Left renal cortex interstitium (tissue), 4 donors: ENCODE measurements at regions not wholly inside any gene's neighbourhood (a gene's known extent, or its start where the extent isn't known, plus 50 kb on each side); places are given as distances from the start of the nearest gene placed in this dataset.

Experiments used
- DNase-seq, 4 donors: peaks; one replicate each; pipeline ENCODE4 v3.0.0-alpha.2; 2013; ENCODE audit warnings: low read depth in 4 of 4, low spot score in 2 of 4, missing footprints in 1 of 4

DNA sequence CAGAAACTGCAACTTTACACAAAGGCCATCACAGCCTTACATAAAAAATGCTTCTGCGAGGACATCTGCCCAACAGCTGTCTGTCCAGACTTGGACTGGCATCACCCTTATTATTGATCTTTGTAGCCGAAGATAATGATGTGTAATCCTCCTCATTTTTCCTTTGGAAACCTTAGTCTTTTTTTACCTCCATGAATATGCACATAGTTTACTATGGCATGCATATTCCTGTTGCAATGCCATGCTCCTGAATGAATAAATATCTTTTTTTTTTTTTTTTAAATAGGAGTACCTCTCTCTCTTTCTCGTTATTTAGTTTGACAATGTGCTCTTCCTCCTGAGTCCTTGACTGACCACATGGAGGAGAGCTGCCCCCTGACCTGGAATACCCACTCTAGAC is 409.6 kb upstream of the USP24 start:
- DNase-seq, result no peak

DNA sequence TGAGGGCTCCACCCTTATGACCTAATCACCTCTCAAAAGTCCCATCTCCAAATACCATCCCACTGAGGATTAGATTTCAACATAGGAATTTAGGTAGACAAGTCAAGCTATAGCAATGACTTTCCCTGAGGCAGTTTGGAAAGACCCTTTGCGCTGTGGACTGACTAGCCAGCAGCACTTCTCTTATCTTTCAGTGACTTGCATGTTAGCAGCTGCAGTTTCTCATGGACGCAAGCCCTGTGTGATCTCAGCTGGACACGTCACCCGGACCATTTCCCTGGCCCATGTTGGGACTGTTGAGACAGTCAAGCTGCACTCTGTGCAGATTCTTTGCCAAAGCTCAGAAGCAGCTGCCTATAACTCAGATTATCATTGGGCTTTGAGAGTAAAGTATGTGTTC is 408.1 kb upstream of the USP24 start:
- peak in 2 of 4 donors; percentile 42 to 51 for DNase-seq

DNA sequence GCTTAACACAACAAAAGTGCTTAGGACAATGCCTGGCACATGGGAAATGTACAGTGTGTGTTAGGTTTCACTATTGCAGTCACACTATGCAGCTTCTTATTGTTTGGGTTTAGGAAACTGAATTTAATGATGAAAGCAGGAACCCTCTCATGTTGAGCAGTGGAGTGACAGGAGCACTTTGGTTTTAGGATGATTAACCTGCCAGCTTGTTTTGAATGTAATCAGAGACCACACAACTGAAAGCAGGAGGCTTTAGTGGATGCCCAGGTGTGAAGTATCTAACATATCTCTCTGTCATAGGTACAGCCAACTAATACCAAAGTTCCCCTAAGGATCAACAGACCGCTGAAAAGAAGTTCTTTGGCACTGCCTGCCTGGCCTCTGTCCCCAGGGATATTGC is 406.9 kb upstream of the USP24 start:
- peak in 2 of 4 donors; percentile 56 to 68 for DNase-seq

DNA sequence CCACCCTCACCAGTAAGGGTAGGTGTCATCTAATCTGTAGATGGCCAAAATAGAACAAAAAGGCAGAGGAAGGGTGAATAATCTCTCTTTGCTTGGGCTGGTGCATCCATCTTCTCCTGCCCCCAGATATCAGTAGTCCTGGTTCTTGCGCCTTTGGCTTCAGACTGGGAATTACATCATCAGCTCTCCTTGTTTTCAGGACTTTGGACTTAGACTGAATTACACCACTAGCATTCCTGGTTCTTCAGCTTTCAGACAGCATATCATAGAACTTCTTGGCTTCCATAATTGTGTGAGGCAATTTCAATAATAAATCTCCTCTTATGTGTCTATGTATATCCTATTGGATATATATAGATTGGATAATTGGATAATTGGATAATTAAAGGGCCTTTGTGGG is 403.0 kb upstream of the USP24 start:
- no peak for DNase-seq

DNA sequence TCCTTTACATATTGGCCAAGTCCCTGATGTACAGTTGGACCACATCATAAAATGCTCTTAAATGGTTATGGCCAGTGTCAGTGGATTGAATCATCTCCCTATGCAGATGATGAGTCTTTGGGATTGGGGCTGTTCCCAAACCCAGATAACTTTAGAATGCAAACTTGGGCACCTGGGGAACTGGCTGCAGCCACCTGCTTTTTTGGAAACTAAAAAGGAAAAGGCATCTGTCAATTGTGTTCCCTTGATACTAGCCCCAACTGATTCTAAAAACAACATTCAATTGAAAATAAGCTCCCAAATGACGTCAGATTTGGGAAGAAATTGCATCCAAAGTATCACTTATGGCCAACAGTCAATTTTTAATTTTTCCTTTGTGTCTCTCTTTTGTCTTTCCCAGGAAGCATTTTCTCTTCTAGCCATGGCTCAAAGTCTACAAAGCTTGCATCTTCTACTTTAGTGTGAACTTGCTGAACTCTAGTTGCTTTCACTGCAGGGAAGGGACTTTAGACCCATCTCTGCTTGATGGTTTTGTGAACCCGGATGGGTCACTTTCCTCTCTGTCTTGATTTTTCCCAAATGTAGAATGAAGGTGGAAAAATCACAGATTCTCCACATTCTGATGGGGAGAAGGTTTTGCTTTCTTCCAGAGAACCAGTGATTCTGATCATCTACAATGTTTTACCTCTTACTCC is 402.3 kb upstream of the USP24 start:
- DNase-seq, result no peak

DNA sequence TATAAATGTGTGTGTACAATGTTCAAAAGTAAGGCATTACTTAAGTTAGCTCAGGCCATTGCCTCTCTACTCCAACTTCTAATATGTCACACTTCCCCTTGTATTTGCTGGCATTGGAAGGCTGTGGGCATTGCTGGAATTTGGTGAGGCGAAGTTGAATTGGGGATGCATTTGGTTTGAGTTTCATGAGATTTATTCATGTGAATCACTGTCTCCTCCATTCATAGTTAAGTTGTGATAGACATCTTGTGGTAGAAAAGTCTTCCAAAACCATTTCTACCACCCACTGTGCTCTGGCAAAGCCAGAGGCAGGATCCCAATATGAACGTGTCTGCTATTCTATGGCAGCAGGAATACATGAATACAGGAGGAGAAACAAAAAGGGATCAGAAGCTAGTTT is 397.8 kb upstream of the USP24 start:
- no peak for DNase-seq

DNA sequence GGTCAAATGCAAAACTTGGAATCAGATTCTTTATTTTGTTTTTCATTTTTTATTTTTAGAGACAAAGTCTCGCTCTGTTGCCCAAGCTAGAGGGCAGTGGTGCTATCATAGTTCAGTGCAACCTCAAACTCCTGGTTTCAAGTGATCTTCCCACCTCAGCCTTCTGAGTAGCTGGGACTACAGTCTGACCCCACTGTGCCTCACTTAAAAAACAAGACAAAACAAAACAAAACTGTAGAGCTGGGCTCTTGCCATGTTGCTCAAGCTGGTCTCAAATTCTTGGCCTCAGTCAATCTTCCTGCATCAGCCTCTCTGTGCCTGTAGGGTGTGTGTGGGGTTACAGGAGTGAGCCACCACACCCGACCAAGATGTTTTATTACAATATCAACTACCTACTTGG is 396.0 kb upstream of the USP24 start:
- DNase-seq, result no peak

DNA sequence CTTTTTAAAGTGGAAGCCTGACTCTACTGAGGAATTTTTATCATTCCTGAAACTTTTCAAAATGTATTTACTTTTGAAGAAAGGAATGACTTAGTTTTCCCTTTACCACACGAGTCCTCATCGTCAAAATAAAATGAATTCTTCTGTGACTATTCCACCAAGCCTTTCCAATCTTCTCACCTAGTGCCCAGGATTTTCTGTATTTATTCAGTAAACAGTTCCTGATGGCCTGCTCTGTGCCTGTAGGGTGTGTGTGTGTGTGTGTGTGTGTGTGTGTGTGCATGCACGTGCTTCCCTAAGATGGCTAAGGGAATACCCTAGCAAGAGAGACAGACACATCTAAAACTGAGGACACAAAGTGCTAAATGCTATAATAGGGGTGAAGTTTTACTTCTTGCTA is 395.0 kb upstream of the USP24 start:
- DNase-seq, result no peak

DNA sequence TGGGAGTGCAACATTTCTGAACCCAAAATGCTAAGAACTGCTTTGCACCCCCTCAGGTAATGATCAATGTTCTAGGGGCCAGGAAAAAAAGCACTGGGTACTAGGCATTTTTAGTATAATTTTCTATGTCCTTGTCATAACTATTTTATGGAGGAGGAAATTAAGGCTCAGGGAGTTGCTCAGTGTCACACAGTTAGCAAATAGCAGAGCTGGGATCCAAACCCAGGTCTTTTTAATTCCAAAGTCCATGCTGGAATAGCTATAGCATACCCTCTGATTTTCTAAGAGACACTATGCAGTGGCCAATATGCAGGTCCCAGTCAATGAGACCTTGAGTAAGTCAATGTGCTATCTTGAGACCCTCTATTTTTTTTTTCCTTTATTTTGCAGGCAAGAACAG is 394.5 kb upstream of the USP24 start:
- DNase-seq, result no peak

DNA sequence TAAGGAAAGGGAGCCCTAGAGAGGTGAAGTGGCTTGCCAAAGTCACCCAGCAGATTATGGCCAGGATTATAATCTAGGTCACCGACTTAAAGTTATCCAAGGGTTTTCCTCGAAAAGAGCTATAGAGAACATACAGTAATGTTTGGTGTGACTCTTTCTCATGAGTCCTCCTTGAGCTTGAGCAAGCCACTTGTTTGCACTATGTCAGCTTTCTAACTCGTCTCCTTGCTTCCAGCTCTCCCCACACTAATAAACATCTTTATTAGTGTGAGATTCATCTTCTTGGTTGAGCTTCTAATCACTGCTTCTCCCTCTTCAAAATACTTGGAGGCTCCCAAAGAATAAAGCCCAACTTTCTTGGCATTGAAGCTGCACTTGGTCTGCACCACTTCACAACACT is 390.0 kb upstream of the USP24 start:
- no peak for DNase-seq

DNA sequence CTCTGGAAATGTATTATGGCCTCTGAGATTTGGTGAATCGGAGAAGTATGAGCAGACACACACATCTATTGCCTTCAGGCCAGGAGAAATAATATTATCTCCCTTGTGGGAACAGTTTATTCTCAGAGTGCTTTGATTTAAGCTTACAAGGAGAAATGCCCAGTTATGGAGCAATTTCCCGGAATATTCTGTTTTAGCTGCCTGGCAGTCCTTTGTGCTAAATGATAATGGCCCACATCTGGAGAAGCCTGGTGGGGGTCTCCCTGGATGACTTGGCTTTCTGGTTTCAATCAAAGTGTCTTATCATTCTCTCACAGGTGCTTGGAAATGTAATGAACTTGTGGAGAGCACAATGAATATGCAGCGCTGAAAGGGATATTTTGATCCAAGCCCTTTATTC is 389.6 kb upstream of the USP24 start:
- no peak for DNase-seq

DNA sequence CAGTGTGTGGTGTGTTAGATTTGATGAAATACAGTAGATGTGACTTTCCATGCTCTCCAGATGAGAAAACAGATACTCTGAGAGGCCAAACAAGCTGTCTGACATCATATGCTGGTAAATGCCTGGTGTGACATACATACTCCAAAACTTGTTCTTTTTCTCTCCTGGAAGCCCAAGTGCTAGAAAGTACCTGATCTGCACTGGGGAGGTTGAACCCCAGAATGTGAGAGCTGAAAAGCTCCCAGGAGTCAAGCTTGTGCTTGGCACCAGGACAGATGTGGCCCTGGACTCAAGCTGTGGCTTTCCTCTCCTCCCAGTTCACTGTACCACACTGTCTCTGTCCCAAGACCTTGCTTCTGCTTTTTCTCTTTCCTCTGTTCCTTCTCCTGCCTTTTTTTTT is 389.0 kb upstream of the USP24 start:
- no peak for DNase-seq

DNA sequence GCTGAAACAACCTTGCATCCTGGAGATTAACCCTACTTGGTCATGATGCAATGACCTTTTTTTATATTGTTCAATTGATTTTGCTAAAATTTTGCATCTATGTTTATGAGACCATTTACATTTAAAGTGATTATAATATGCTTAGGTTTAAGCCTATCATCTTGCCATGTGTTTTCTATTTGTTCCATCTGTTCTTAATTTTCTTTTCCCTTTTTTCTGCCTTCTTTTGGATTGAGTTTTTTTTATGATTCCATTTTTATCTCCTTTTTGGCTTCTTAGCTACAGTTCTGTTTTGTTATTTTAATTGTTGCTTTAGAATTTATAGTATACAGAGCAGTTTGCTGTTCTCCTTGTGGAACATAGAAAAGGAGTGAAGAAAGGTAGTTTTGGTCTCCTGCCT is 385.1 kb upstream of the USP24 start:
- DNase-seq, result no peak

DNA sequence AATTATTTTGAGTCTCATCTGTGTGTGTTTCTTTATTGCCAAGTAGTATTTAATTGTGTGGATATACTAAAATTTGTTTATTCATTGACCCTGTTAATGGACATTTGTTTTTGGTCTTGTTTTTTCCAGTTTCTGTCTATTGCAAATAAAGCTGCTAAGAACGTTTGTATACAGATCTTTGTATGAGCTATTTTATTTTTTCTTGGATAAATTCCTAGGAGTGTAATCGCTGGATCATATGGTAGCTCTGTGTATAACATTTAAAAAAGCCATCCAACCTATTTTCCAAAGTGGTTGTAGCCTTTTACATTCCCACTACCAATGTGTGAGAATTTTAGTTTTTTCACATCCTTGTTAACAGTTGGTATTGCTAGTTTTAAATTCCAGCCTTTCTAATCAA is 382.7 kb upstream of the USP24 start:
- no peak for DNase-seq

DNA sequence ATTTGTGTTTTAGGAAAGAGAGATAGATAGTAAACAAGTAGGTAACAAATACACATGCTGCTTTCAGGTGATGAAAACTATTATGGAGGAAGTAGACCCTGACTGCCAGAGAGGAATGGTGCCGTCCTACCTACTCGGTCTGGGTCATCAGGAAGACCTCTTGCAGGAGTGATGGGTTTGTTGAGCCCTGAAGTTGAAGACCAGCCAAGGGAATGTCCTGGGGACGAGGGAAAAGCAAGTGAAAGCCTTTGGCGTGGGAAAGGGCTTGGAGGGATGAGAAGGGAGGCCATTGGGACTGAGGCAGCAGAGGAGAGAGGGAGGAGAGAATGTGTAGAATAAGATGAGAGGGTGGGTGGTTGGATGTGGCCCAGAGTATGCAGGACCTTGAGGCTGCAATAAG is 379.5 kb upstream of the USP24 start:
- no peak for DNase-seq

DNA sequence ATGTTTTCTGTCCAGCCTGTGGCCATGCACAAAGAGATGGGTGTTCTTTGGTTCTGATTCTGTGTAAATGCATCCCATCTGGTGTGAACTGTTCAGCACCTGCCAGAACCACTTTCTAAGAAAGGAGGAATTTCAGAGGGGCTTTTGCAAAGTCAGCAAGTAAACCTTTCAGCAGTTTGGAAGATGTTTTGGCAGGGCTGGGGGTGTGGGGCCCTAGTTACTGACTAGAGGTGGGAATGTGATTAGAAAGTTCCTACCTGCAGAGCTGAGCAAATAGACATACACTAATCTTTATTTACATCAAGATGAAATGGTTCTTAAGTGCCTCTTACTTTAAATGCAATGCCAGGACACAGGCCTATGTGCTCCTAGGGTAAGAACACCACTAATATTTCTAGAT is 378.1 kb upstream of the USP24 start:
- DNase-seq, result no peak

DNA sequence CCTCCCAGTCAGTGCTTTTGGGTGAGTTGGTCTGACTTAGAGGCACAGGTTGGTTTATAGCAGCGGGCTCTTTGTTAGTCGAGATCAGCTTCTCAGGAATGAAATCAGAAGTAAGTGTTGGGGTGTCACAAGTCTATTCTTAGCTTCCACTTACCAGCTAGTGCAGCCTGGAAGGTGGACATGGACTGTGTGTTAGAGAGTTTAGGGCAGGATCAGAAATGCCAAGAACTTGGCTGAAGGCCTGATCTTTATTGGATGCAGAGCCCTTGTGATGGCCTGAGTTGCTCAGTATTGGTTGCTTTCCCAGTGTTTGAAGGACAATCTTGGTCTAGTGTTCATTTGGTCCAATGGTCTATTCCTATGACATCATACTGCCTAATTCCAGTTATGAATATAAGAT is 377.0 kb upstream of the USP24 start:
- DNase-seq, result no peak

DNA sequence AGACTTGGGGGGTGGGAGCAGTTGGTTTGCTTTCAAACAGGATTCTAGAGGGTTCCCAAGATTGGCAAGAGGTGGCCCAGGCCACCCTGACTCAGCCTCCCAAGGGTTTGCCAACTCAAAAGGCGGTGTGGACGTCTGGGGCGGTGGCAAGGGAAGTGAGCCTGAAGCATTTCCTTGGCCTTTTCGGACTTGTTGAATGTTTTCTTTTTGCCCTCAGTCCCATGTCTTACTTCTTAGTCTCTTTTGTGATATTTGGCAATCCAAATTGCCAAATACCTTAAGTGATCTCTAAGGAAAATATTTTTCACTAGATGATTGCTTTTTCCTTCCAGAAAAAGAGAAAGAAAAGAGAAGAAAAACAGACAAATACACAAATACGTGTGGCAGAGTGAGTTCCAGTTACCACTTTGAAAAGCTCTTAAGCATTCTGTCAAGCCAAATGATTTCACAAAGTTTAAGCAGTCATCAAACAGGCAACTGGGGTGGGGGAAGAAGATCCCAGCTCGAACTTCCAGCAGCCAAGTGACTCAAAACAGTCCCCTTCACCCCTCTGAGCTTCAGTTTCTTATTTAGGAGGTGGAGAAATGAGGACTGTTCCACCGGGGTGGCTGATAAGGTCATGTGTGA is 374.6 kb upstream of the USP24 start:
- no peak for DNase-seq

DNA sequence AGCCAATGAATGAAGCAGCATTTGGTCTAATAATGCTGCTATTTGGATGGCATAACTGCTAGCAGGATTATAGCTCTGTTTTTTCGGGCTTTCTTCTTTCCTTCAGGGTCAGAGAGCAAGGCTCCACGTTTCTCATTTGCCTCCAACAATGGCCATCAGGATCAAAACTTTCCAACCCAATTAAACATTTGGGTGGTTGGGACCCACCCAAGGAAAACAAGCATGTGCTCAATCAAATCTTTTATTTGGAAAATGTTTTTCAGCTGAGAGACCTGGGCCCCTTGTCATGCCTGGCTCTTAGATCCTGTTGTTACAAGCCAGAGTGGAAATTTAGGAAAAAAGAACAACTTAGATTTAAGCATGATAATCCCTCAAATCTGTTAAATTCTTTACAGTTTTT is 373.1 kb upstream of the USP24 start:
- DNase-seq, result no peak

DNA sequence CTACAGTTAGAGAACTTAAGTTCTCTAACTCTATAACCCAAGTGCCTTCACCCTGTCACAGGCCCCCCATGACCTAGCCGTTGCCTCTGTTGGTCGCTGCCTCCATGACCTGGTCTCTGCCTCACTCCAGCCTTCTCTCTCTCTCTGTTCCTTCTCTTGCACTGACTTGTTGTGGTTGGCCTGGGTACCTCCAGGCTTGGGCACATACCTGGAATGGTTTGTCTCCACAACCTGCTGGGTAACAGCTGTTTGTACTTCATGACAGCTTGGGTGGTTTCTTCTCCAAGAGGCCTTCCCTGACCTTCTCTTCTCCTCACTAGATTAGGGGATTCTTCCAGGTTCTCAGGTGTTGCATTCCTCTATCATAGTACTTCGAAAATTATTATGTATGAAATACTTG is 371.6 kb upstream of the USP24 start:
- no peak for DNase-seq

DNA sequence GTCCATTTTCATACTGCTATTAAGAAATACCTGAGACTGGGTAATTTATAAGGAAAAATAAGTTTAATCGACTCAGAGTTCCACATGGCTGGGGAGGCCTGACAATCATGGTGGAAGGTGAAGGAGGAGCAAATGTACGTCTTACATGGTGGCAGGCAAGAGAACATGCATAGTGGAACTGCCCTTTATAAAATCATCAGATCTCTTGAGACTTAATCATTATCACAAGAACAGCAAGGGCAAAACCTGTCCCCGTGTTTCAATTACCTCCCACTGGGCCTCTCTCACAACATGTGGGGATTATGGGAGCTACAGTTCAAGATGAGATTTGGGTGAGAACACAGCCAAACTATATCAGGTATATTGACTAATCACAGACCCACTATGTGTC is 370.2 kb upstream of the USP24 start:
- DNase-seq, result no peak

DNA sequence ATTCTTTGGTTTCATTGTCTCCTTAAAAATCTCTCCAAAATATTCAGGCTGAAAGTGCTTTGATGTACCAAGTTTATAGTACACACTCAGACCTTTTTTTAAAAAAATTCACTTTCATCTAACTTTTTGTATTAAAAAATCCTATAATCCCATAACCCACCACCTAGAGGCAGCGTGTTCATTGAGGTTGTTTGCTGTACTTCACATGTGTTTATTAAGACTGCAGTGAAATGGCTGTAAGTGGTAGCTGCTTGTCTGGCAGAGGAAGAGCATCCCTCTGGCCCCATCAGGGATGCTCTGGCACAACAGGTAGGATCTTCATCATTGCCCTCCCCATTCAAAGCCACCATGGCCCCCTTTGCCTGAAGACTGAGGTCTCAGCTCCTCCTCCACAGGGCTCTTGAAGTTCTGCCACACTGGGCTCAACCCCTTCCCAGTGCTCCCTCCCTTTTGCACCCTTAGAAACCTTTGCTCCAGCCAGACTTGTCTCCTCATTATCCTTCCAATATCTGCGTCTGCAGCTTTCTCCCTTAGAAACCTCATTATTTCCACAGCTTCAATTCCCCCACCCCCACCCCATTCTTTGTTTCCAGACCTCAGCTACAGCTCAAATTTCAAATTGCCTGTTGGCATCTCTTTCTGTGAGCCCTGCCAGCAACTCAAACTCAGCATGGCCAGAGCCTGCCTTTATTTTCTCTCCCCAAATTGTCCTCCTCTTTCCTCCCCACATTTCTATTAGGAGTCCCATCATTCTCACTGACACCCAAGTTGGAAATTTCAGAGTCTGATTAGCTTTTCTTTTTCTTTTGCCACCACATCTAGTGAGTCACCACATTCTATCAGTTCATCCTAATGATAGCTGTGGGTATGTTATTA is 369.6 kb upstream of the USP24 start:
- DNase-seq, result no peak
